ENCODE measurements at regions not wholly inside any gene's neighbourhood (a gene's known extent, or its start where the extent isn't known, plus 50 kb on each side); places are given as distances from the start of the nearest gene placed in this dataset.

DNA sequence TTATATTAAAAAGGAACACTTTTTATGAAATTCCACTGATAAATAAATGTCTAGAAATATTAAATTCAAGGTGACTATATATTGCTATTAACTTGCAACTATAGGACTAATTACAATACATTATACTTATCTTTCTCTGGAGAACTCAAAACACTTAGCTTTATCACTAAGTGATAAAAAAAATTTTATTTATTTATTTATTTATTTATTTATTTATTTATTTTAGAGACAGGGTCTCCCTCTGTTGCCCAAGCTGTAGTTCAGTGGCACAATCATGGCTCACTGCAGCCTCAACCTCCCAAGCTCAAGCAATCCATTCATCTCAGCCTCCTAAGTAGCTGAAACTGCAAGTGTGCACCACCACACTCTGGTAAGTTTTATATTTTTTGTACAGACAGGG is 451.1 kb downstream of the DSC3 start:
- TF ChIP-seq, protein P1, sequence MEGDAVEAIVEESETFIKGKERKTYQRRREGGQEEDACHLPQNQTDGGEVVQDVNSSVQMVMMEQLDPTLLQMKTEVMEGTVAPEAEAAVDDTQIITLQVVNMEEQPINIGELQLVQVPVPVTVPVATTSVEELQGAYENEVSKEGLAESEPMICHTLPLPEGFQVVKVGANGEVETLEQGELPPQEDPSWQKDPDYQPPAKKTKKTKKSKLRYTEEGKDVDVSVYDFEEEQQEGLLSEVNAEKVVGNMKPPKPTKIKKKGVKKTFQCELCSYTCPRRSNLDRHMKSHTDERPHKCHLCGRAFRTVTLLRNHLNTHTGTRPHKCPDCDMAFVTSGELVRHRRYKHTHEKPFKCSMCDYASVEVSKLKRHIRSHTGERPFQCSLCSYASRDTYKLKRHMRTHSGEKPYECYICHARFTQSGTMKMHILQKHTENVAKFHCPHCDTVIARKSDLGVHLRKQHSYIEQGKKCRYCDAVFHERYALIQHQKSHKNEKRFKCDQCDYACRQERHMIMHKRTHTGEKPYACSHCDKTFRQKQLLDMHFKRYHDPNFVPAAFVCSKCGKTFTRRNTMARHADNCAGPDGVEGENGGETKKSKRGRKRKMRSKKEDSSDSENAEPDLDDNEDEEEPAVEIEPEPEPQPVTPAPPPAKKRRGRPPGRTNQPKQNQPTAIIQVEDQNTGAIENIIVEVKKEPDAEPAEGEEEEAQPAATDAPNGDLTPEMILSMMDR (IDR thresholded peaks at IDR 0.05), result no peak

DNA sequence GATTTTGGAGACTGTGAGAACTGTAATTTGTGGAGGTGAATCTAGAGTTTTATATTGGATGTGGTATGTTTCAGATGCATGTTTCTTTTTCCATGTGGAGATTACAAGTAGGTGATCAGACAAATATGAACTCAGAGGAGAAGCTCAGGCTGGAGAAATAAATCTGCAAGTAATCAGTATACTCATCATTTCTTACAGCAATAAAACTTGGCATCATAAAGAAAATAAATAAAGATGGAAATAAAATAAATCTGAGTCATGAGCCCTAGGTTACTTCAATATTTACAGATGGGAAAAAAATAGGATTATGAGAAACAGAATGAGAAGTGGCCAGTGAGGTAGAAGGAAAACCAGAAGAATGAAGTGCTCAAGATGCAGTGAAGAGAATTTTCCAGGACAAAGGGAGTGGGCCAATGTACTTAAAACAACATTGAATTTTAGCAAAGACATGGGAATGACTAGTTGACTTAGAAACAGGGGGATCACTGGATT is 453.8 kb downstream of the DSC3 start:
- TF ChIP-seq, protein P1 (IDR thresholded peaks at IDR 0.05), result no peak

DNA sequence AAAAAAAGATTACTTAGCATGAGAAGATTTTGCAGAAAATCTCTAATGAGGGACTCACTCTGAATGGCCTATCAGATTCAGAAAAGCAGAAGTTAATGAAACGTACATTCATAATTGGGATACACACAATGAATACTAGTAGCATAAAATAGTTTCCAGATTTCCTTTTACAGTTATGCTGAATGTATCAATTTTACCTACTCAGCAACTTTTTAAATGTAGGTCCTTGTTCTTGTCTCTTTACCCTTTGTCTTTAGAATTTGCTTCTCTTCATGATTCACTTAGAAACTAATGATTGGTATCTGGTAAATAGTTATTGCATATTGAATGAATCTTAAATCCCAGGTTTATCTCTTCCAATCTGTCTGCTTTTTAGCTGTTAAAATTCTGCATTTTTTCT is 458.8 kb downstream of the DSC3 start:
- TF ChIP-seq, protein P1 (IDR thresholded peaks at IDR 0.05), result no peak

DNA sequence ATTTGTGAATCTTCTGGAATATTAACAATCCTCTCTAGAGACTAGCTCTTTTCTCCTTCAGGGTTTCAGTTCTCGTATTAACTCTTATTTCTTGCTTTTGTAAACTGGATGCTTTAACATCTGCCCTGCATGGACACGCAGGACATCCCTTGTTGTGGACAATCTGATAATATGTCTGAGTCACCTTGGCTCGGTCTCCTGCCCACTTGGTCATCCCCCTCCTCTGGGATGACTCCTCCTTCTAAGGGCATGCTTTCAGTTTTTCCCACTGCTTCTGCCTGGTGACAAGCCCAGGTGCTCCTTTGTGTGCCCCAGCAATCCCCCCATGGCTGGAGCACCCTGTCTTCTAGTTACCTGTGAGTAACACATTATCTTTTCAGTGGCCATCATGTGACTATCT is 460.5 kb downstream of the DSC3 start:
- TF ChIP-seq, protein P1 (IDR thresholded peaks at IDR 0.05), result no peak

DNA sequence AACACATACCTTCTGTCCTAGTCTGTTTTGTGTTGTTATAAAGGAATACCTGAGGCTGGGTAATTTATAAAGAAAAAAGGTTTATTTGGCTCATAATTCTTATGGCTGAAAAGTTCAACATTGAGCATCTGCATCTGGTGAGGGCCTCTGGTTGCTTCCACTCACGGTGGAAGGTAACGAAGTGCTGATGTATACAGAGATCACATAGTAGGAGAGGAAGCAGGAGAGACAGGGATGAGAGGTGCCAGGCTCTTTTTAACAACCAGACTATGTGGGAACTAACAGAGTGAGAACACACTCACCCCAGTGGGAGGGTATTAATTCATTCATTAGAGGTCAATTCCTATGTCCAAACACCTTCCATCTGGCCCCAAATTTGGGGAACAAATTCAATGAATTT is 463.8 kb downstream of the DSC3 start:
- TF ChIP-seq, protein P1 (IDR thresholded peaks at IDR 0.05), result no peak

DNA sequence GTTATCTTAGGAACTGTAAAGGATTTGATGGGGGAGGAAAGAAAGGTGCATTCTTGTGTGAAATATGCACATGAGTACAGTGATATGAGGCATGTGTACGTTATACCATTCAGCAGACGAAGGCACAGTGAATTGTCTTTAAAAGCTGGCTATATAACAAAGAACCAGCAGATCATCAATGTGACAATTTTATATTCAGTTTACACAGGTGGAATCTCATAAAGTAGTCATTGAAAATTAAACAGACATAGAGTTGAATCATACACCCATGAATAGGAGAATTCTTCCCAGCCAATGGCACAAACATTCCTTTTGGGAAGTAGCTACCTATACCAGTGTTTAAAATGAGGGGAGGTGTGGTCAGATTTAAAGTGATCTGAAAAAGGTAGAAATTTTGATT is 470.3 kb downstream of the DSC3 start:
- TF ChIP-seq, protein P1 (IDR thresholded peaks at IDR 0.05), result no peak

DNA sequence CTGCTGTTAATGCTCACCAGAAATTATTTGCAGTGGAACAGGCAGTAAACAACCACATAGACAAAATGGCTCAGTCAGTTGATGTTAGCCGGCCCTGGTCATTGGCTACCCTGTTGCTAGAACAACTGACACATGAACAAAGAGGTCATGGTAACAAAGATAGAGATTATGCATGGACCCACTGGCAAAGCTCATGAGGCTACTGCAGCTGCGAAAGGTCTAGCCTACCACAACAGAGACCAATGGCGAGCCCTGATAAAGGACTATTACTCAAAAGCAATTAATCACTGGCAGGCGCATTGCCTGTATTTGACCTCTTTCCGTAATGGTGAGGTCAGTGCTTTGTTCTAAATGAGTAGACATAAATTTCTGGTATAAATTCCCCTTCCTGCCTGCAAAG is 474.2 kb downstream of the DSC3 start:
- TF ChIP-seq, protein P1 (IDR thresholded peaks at IDR 0.05), result no peak

DNA sequence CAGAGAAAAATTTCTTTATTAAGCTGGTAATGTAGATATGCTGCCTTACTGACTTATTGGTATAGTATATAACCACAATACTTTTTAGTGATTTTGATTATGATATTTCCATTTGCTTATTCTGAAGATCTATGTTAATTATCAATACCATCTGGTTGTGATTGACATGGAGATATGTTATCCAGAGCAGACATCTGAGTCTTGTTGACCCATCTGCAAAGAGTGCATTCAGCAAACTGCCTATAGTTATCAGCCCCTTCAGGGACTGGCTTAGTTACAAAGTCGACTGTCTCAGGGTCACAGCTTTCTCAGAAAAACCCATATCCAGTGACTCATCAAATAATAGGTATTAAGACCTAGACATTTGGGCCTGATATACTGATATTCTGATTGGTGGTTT is 475.7 kb downstream of the DSC3 start:
- TF ChIP-seq, protein P1 (IDR thresholded peaks at IDR 0.05), result no peak
